HFF-Myc (cell line): ENCODE measurements at regions not wholly inside any gene's neighbourhood (a gene's known extent, or its start where the extent isn't known, plus 50 kb on each side); places are given as distances from the start of the nearest gene placed in this dataset.

Experiments used
- DNase-seq: peaks from one replicate; pipeline ENCODE4 v3.0.0-alpha.2; 2011; ENCODE audit warnings: low read depth; ENCODE audit errors: extremely low read depth
- H3K4me3 ChIP-seq: replicated peaks from 2 replicates; pipeline ENCODE4 v1.5.1; 2011; ENCODE audit warnings: low read depth, mild to moderate bottlenecking, control low read depth, low read length
- CTCF ChIP-seq: IDR thresholded peaks from 2 replicates; pipeline ENCODE4 v1.5.1; 2012; ENCODE audit warnings: mild to moderate bottlenecking, low read depth, low read length, control low read depth; ENCODE audit errors: missing control alignments

GRCh38 chr13:42728507-42729180, 52.7 kb upstream of the FAM216B start:
- no peak overlapping the region for H3K4me3 ChIP-seq
- TF ChIP-seq CTCF: no peak
- DNase-seq: no peak

- DNase-seq: no peak
- no peak for TF ChIP-seq CTCF
- no peak overlapping the region for H3K4me3 ChIP-seq
Observed at GRCh38 chr13:42729857-42730402, 51.5 kb upstream of the FAM216B start.
